Gastrocnemius medialis (tissue), 4 donors: ENCODE measurements at regions not wholly inside any gene's neighbourhood (a gene's known extent, or its start where the extent isn't known, plus 50 kb on each side); places are given as distances from the start of the nearest gene placed in this dataset.
A peak's percentile ranks its signal among the peaks of the same experiment; 100 is the strongest.

Experiments
- ATAC-seq, 2 donors: fragments of 150-250 bp; one replicate each; pipeline ENCODE4 v1.9.1; 2016
- DNase-seq, 2 donors: peaks; one replicate each; pipeline ENCODE4 v3.0.0-alpha.2; 2019
- H3K27ac ChIP-seq, 4 donors: fragments of 200-600 bp; sonication (generic); 1 replicate in 1 of 4; 2 replicates in 3 of 4; pipeline ENCODE4 v1.5.1; 2016 to 2018; ENCODE audit warnings: mild to moderate bottlenecking in 2 of 4, moderate library complexity in 1 of 4
- H3K27me3 ChIP-seq, 3 donors: fragments of 200-600 bp; sonication (generic) in 2 of 3; 1 replicate in 1 of 3; 2 replicates in 2 of 3; pipeline versions ENCODE4 v1.5.1 to v1.6.0; 2016 to 2019; ENCODE audit warnings: mild to moderate bottlenecking in 1 of 3, moderate library complexity in 1 of 3
- H3K36me3 ChIP-seq, 2 donors: fragments of 200-600 bp; sonication (generic) in 1 of 2; one replicate each; pipeline ENCODE4 v1.5.1; 2017 to 2018
- H3K4me1 ChIP-seq, 2 donors: fragments of 200-600 bp; sonication (generic) in 1 of 2; one replicate each; pipeline ENCODE4 v1.5.1; 2016 to 2017; ENCODE audit warnings: mild to moderate bottlenecking in 2 of 2
- H3K4me3 ChIP-seq, 4 donors: fragments of 200-600 bp; sonication (generic) in 3 of 4; 1 replicate in 1 of 4; 2 replicates in 3 of 4; pipeline ENCODE4 v1.5.1; 2016 to 2019; ENCODE audit warnings: mild to moderate bottlenecking in 2 of 4
- H3K9me3 ChIP-seq, 3 donors: fragments of 200-600 bp; sonication (generic) in 2 of 3; 1 replicate in 1 of 3; 2 replicates in 2 of 3; pipeline ENCODE4 v1.5.1; 2016 to 2019
- POLR2A ChIP-seq, 2 donors: fragments of 450-650 bp; IDR thresholded peaks; one replicate each; pipeline ENCODE4 v1.6.1; 2017; ENCODE audit warnings: antibody characterized with exemption in 2 of 2, mild to moderate bottlenecking in 2 of 2, moderate library complexity in 2 of 2
- in situ Hi-C, 4 donors: fragments of 200-750 bp; cut with MboI; loops; one replicate each; pipeline versions ENCODE4 v1.15.0 to v1.8.0; 2017; ENCODE audit warnings: low sequenced_read_pairs in 4 of 4
- intact Hi-C: fragments of 100-400 bp; cut with DNase I; formaldehyde crosslinking; loops from one replicate; pipeline ENCODE4 v1.15.1; 2023; ENCODE audit warnings: low total_unique reads
- TF ChIP-seq, protein P1 (sequence below), 5 experiments: fragments of 450-650 bp in 3 of 5; fragments of 200-600 bp in 2 of 5; sonication (generic) in 2 of 5; IDR thresholded peaks in 4 of 5; conservative IDR thresholded peaks in 1 of 5; 1 replicate in 4 of 5; 2 replicates in 1 of 5; pipeline ENCODE4 v1.5.1; 2016 to 2019; ENCODE audit warnings: antibody characterized with exemption in 5 of 5, mild to moderate bottlenecking in 3 of 5, moderate library complexity in 3 of 5

DNA sequence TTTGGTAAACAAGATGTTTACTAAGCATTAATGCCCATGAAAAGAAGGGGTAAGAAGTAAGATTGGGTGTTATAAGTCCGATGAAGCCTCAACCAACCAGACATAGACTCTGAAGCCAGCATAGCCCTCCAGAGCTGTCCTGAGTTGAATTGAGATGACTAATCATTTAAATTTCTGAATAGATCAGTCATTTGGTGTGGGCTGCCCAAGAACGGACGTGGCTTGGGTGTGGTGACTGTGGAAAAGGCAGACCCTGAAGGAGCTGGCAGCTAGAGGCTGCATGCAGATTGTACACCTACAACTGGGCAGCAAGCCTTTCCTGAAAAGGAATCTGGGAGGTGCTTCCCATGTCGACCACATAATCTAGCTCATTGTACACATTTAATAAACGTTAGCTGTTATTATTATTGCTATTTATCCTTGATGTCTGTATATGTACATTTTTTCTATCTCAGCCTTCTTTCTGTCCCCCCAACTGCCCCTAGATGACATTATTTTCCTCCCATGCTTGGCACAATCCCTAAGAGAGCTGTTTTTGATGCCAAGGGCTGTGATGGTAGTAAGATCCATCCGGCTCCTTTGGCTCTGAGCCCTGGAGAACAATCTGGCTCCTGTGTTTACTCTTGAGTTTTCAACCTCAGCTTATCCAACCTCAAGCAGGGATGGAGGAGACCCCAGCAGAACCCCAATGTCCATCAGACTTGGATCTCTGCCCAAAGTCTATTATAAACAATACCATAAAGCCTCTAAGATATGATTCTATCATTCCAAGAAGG is 57.6 kb upstream of the JAG1 start:
- Histone ChIP-seq H3K27ac (no peak overlapping the region), H3K4me1 (no peaks in the 10 kb centered on the region), H3K9me3 (no peaks in the 10 kb centered on the region), H3K27me3 (no peaks in the 10 kb centered on the region), H3K4me3 (no peak overlapping the region), H3K36me3 (no peaks in the 10 kb centered on the region)
- DNase-seq = no peak
- TF ChIP-seq, protein P1, sequence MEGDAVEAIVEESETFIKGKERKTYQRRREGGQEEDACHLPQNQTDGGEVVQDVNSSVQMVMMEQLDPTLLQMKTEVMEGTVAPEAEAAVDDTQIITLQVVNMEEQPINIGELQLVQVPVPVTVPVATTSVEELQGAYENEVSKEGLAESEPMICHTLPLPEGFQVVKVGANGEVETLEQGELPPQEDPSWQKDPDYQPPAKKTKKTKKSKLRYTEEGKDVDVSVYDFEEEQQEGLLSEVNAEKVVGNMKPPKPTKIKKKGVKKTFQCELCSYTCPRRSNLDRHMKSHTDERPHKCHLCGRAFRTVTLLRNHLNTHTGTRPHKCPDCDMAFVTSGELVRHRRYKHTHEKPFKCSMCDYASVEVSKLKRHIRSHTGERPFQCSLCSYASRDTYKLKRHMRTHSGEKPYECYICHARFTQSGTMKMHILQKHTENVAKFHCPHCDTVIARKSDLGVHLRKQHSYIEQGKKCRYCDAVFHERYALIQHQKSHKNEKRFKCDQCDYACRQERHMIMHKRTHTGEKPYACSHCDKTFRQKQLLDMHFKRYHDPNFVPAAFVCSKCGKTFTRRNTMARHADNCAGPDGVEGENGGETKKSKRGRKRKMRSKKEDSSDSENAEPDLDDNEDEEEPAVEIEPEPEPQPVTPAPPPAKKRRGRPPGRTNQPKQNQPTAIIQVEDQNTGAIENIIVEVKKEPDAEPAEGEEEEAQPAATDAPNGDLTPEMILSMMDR (IDR thresholded peaks at IDR 0.05 in 4 of 5, conservative IDR thresholded peaks at IDR 0.05 in 1 of 5) = no peak
- no peak for TF ChIP-seq POLR2A (IDR thresholded peaks at IDR 0.05)
- intact Hi-C loops (no loop called here), in situ Hi-C loops (no loop called here)
- ATAC-seq = no peak

DNA sequence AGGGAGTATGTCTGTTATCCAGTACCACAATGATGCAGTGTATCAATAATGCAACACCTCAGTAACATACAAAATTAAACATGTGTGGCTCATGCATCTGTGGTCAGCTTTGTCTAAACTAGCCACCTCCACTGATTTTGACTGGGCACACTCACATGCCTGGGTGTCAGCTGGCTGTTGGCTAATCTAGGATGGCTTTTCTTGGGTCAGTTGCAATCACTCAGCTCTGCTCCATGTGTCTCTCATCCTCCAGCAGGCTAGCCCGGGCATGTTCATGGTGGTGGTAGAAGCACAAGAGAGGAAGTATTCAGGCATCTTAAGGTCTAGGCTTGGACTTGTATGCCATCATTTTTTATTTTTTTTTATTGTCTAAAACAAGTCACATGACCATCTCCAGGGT is 59.3 kb upstream of the JAG1 start:
- Histone ChIP-seq H3K27ac (no peak overlapping the region), H3K27me3 (no peaks in the 10 kb centered on the region), H3K36me3 (no peaks in the 10 kb centered on the region), H3K9me3 (no peaks in the 10 kb centered on the region), H3K4me3 (no peak overlapping the region), H3K4me1 (no peaks in the 10 kb centered on the region)
- no peak for DNase-seq
- no peak for ATAC-seq
- in situ Hi-C loops (no loop called here), intact Hi-C loops (no loop called here)
- TF ChIP-seq, protein P1 (IDR thresholded peaks at IDR 0.05 in 4 of 5, conservative IDR thresholded peaks at IDR 0.05 in 1 of 5) = no peak
- TF ChIP-seq POLR2A (IDR thresholded peaks at IDR 0.05) = no peak

DNA sequence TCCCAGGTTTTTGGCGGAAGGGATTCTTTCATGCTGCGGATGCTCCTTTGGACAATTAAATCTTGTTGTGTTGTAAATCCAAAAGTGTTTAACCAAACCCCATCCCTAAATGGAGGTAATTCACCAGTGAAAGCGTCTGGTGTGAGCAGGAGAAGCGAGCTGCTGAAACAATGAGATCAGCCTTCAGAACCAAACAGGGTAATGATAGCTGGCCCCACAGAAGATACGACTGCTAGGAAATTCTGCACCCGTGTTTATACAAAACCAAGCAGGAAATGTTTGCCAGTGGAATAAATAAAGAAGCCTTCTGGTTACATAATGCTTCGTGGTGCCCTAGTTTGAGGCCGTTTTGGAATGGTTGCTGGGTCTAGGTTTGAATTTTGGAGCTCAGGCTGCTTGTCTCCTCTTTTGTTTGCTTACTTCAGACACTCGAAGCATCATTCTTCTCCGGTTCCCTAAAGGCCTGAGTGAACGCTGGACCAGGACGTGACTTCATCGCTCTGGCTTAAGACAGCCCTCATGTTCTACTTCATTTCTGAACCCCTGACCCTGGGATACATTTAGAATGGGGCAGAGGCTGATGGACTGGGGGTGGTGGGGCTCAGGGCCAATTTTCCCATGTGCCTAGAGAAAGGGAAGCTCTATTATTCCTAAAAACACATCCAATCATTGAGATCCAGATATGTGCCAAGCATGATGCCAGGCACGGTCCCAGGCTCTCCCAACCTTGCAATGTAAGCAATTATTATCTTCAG is 61.6 kb upstream of the JAG1 start:
- TF ChIP-seq, protein P1 (IDR thresholded peaks at IDR 0.05 in 4 of 5, conservative IDR thresholded peaks at IDR 0.05 in 1 of 5) = no peak
- TF ChIP-seq POLR2A (IDR thresholded peaks at IDR 0.05) = no peak
- no peak for ATAC-seq
- in situ Hi-C loops (no loop called here), intact Hi-C loops (no loop called here)
- Histone ChIP-seq H3K27ac (no peak overlapping the region), H3K27me3 (no peaks in the 10 kb centered on the region), H3K9me3 (no peaks in the 10 kb centered on the region), H3K36me3 (no peaks in the 10 kb centered on the region), H3K4me1 (no peaks in the 10 kb centered on the region), H3K4me3 (no peak overlapping the region)
- DNase-seq = no peak

DNA sequence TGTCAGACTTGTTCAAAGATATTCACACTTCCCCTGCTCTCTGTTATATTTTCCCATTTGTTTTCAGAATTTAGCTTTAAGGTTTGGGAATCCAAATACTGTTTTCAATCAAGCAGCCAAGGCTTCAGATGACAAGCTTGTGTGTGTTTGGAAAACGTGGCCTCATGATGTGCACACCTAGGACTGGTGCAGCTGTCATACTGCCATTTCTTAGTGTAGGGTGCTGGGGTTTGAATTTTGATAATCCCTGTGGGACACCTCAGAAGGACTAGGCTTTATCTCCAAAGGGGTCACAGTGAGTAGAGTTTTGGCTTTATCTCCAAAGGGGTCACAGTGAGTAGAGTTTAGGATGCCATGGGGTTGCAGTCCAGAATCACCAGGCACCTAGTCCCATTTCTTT is 65.3 kb upstream of the JAG1 start:
- H3K36me3 ChIP-seq = no peaks in the 10 kb centered on the region
- intact Hi-C loops = no loop called here
- H3K27me3 ChIP-seq = no peaks in the 10 kb centered on the region
- DNase-seq (no peak), ATAC-seq (no peak)
- peak overlapping the region; percentile 19 to 43 (median 22) for H3K27ac ChIP-seq
- H3K4me1 ChIP-seq = no peaks in the 10 kb centered on the region
- H3K4me3 ChIP-seq = peak overlapping the region in 3 of 4 donors; percentile 30 to 42 (median 35)
- TF ChIP-seq POLR2A (IDR thresholded peaks at IDR 0.05) = no peak
- TF ChIP-seq, protein P1 (IDR thresholded peaks at IDR 0.05 in 4 of 5, conservative IDR thresholded peaks at IDR 0.05 in 1 of 5) = no peak
- in situ Hi-C loops = no loop called here
- H3K9me3 ChIP-seq = no peaks in the 10 kb centered on the region
